ENCODE measurements at regions not wholly inside any gene's neighbourhood (a gene's known extent, or its start where the extent isn't known, plus 50 kb on each side); places are given as distances from the start of the nearest gene placed in this dataset.

- H3K27me3 ChIP-seq (ENCODE audit: insufficient read depth), result no peaks in the 10 kb centered on the region
- no peaks in the 10 kb centered on the region for H3K4me1 ChIP-seq (ENCODE audit: insufficient read depth)
- H3K9me3 Mint-ChIP-seq, result peaks cover 17% of the 10 kb centered on the region
- H3K4me3 Mint-ChIP-seq, result no peak overlapping the region
- peaks cover 2% of the 10 kb centered on the region; the same call in 2 of the 3 replicates for H3K4me1 Mint-ChIP-seq
- H3K36me3 ChIP-seq (ENCODE audit: insufficient read depth), result no peaks in the 10 kb centered on the region
- no peak overlapping the region for H3K4me3 ChIP-seq
- TF ChIP-seq EZH2phosphoT487 (IDR thresholded peaks at IDR 0.05; ENCODE audit: unreplicated experiment) (no peak), CREB1 (CRISPR knock-in tag; IDR thresholded peaks at IDR 0.05; ENCODE audit: low read depth) (no peak), ETS1 (IDR thresholded peaks at IDR 0.05) (no peak), ZNF114 (CRISPR knock-in tag; IDR thresholded peaks at IDR 0.05) (no peak), ZNF331 (CRISPR knock-in tag; IDR thresholded peaks at IDR 0.05; ENCODE audit: low read depth) (no peak), ZNF462 (CRISPR knock-in tag; IDR thresholded peaks at IDR 0.05) (no peak), CTCF (conservative IDR thresholded peaks at IDR 0.05; ENCODE audit: low read depth in 2 of 2) (no peak), JUNB (IDR thresholded peaks at IDR 0.05; ENCODE audit: unreplicated experiment) (no peak), NANOG (IDR thresholded peaks at IDR 0.05; ENCODE audit: borderline replicate concordance) (no peak), REST (IDR thresholded peaks at IDR 0.05; ENCODE audit: unreplicated experiment) (no peak), EZH2 (IDR thresholded peaks at IDR 0.05; ENCODE audit: low read depth, unreplicated experiment) (no peak), POLR2AphosphoS5 (IDR thresholded peaks at IDR 0.05; ENCODE audit: low read depth) (no peak), STAT1 (IDR thresholded peaks at IDR 0.05; ENCODE audit: unreplicated experiment) (no peak)
- H3K27ac Mint-ChIP-seq, result no peak overlapping the region
- ATAC-seq (no peak), DNase-seq (ENCODE audit: low spot score) (no peak)
- H4K20me1 ChIP-seq (replicated peaks; ENCODE audit: insufficient read depth), result no peaks in the 10 kb centered on the region
- no peaks in the 10 kb centered on the region for H3F3A ChIP-seq (replicated peaks; ENCODE audit: low read depth)
- no peaks in the 10 kb centered on the region for H3K27me3 Mint-ChIP-seq (ENCODE audit: insufficient read depth, low read depth, poor library complexity)
- no peak overlapping the region for H3K27ac ChIP-seq (ENCODE audit: low read depth)
- H3K9me2 ChIP-seq (ENCODE audit: insufficient read depth), result no peaks in the 10 kb centered on the region
- H2AFZ ChIP-seq, result no peak overlapping the region
- no peaks in the 10 kb centered on the region for H3K79me2 ChIP-seq (replicated peaks; ENCODE audit: insufficient read depth)
- peaks cover 14% of the 10 kb centered on the region; the same call in 1 of the 3 replicates for H3K36me3 Mint-ChIP-seq (ENCODE audit: low read depth)
- H3K4me2 ChIP-seq, result no peak overlapping the region
Measured at GRCh38 chr18:47644896-47645295, 285.6 kb downstream of the SMAD2 start.
